ENCODE measurements at regions not wholly inside any gene's neighbourhood (a gene's known extent, or its start where the extent isn't known, plus 50 kb on each side); places are given as distances from the start of the nearest gene placed in this dataset.

- no peak overlapping the region for H3K4me3 Mint-ChIP-seq
- CTCF ChIA-PET: no interaction called here
- DNase-seq: no peak
- no peaks in the 10 kb centered on the region for H3K36me3 Mint-ChIP-seq (ENCODE audit: low read depth)
- POLR2A ChIA-PET: interaction anchor here (1.0 kb wide), 1 partner anchor 20 kb away, joined by 4 read pairs; no protein-coding TSS in a partner anchor
- H3K27ac Mint-ChIP-seq: no peak overlapping the region
- peaks cover 8% of the 10 kb centered on the region for H3K27me3 Mint-ChIP-seq
- no peaks in the 10 kb centered on the region for H3K9me3 Mint-ChIP-seq
- H3K4me1 Mint-ChIP-seq: no peaks in the 10 kb centered on the region
These were observed 53.6 kb upstream of the DPT start for GRCh38 chr1:168782559-168783116.

DNA sequence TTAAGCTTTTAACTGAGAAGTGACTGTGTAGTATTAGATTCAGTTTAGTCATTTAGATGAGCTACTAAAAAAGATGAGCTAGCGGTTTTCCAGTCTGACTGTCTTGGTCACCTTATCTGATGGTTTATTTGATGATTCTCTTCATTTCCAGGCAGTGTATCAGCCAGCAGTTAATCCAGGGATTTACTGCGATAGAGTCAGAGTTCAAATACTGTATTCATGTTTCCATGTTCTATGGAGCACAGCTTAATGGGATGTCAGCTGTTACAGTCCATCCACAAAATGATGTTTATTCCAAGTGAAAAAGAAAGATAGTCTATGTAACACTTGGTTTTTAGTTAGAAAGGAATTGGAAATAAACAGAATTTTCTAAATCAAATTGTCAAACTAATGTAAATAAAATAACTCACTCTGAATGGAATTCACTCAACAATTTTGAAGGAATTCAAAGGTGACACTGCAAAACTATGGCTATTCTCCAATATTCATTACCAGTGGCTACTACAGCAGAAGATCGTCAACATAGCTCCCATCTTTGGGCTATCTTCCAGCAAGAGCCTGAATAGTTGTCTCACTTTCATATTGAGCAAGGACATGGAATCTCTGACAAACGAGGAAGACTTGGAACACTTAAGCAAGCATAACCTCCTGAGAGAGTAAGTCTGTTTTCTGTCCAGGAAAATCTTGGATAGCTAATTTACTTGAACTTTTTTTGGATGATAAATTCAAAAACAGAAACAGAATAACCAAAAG, 54.6 kb upstream of the DPT start:
- H3K27ac Mint-ChIP-seq: no peak overlapping the region
- no peak overlapping the region for H3K4me3 Mint-ChIP-seq
- POLR2A ChIA-PET: interaction anchor here (1.0 kb wide), 1 partner anchor 19 kb away, joined by 4 read pairs; no protein-coding TSS in a partner anchor
- H3K36me3 Mint-ChIP-seq (ENCODE audit: low read depth): no peaks in the 10 kb centered on the region
- DNase-seq: no peak
- H3K4me1 Mint-ChIP-seq: no peaks in the 10 kb centered on the region
- CTCF ChIA-PET: no interaction called here
- H3K27me3 Mint-ChIP-seq: peaks cover 8% of the 10 kb centered on the region
- no peaks in the 10 kb centered on the region for H3K9me3 Mint-ChIP-seq

DNA sequence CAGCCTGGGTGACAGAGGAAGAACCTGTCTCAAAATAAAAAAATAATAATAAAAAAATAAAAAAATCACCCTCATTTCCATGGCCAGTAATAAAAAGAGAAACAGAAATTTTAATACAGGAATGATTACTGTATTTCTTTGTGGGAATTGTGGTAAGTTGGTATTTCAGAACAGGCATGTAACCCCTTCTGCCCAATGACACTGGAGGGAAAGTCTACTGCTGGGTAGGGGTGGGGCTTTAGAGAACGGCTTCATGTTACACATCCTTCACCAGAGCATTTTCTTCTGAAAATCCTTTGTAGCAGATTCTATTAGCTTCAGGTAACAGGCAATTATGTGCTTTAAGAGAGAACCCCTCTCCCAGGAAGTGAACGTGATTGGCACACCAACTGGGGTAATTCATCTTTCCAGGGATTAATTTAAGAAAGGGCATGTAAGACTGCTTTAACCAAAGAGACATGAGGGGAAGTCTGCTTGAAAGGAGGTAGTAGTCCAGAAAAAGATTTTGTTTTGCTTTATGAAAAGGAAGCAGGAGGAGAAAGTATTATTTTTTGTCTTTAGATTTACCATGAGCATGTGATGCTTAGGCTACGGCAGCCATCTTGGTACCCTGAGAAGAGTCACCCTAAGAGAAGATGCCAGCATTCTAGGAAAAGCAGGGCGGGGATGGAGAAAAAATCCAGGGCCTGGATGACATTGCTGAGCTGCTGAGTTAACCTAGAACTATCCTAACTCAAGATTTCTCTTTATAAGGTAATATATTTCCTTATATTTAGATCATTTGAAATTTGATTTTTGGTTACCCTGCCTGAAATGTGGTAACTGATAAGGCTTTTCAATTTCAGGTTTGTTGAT, 57.7 kb upstream of the DPT start:
- DNase-seq: no peak
- ChIA-PET CTCF (no interaction called here), POLR2A (no interaction called here)
- Mint-ChIP-seq H3K4me3 (no peak overlapping the region), H3K27me3 (peaks cover 4% of the 10 kb centered on the region), H3K9me3 (no peaks in the 10 kb centered on the region), H3K27ac (no peak overlapping the region), H3K36me3 (ENCODE audit: low read depth) (no peaks in the 10 kb centered on the region), H3K4me1 (no peaks in the 10 kb centered on the region)

- Mint-ChIP-seq H3K4me1 (no peaks in the 10 kb centered on the region), H3K4me3 (no peak overlapping the region)
These were observed 59.3 kb upstream of the DPT start for GRCh38 chr1:168788258-168788657.

GRCh38 chr1:168789501-168789900, 60.5 kb upstream of the DPT start:
- Mint-ChIP-seq H3K9me3 (no peaks in the 10 kb centered on the region), H3K27ac (no peak overlapping the region), H3K36me3 (ENCODE audit: low read depth) (no peaks in the 10 kb centered on the region), H3K4me1 (no peaks in the 10 kb centered on the region), H3K27me3 (peaks cover 8% of the 10 kb centered on the region), H3K4me3 (no peak overlapping the region)
- ChIA-PET CTCF (no interaction called here), POLR2A (no interaction called here)
- DNase-seq: no peak

More at GRCh38 chr1:168788258-168788657, 59.3 kb upstream of the DPT start:
- ChIA-PET POLR2A (no interaction called here), CTCF (no interaction called here)
- Mint-ChIP-seq H3K27me3 (peaks cover 8% of the 10 kb centered on the region), H3K36me3 (ENCODE audit: low read depth) (no peaks in the 10 kb centered on the region), H3K27ac (no peak overlapping the region), H3K9me3 (no peaks in the 10 kb centered on the region)
- no peak for DNase-seq

GRCh38 chr1:168792142-168792541, 63.1 kb upstream of the DPT start:
- H3K4me1 Mint-ChIP-seq: no peaks in the 10 kb centered on the region
- H3K27ac Mint-ChIP-seq: no peak overlapping the region
- POLR2A ChIA-PET: no interaction called here
- H3K4me3 Mint-ChIP-seq: no peak overlapping the region
- H3K36me3 Mint-ChIP-seq (ENCODE audit: low read depth): no peaks in the 10 kb centered on the region
- CTCF ChIA-PET: interaction anchor here (0.7 kb wide), 1 partner anchor 60 kb away, joined by 3 read pairs; no protein-coding TSS in a partner anchor
- H3K27me3 Mint-ChIP-seq: peaks cover 10% of the 10 kb centered on the region
- no peaks in the 10 kb centered on the region for H3K9me3 Mint-ChIP-seq
- no peak for DNase-seq

GRCh38 chr1:168792592-168793125, 63.7 kb upstream of the DPT start:
- Mint-ChIP-seq H3K4me3 (no peak overlapping the region), H3K27ac (no peak overlapping the region), H3K9me3 (no peaks in the 10 kb centered on the region), H3K27me3 (peaks cover 11% of the 10 kb centered on the region), H3K36me3 (ENCODE audit: low read depth) (no peaks in the 10 kb centered on the region), H3K4me1 (no peaks in the 10 kb centered on the region)
- DNase-seq: no peak
- ChIA-PET POLR2A (no interaction called here), CTCF (interaction anchor here (0.7 kb wide), 1 partner anchor 61 kb away, joined by 3 read pairs; no protein-coding TSS in a partner anchor)

DNA sequence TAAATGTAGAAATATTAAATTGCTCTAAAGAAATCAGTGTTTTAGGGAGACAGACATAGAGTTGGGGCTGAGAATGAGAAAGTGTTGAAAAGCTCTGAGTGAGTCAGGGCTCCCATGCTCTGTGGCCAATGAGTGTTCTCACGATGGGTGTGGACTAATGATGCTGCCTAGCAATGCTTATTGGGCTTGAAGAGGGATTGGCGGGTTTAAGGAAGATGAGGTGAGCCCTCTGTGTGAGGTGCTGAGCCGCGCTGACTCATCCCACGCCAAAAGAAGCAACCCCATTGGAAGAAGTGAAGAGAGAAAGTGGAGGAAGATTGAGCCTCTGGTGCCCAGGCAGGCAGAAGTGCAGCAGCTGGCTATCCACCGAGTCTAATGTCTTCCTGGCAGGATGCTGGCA, 65.1 kb upstream of the DPT start:
- no peaks in the 10 kb centered on the region for H3K36me3 Mint-ChIP-seq (ENCODE audit: low read depth)
- no peaks in the 10 kb centered on the region for H3K9me3 Mint-ChIP-seq
- H3K27me3 Mint-ChIP-seq: peaks cover 11% of the 10 kb centered on the region
- no peaks in the 10 kb centered on the region for H3K4me1 Mint-ChIP-seq
- POLR2A ChIA-PET: no interaction called here
- H3K27ac Mint-ChIP-seq: no peak overlapping the region
- CTCF ChIA-PET: no interaction called here
- no peak for DNase-seq
- H3K4me3 Mint-ChIP-seq: no peak overlapping the region

DNA sequence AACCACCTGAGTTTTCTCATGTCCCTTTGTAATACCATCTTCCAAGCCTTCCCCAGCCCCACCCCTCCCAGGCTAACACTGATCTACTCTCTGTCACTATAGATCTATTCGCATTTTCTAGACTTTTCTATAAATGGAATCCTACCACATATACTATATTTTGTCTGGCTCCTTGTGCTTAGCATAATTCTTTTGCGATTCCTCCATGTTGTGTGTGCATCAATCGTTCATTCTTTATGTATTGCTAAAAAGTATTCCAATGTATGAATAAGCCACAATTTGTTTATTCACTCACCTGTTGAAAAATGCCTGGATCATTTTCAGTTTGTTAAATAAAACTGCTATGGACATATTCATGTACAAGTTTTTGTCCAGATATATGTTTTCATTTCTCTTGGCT, 66.7 kb upstream of the DPT start:
- Mint-ChIP-seq H3K36me3 (ENCODE audit: low read depth) (no peaks in the 10 kb centered on the region), H3K4me3 (no peak overlapping the region), H3K27ac (no peak overlapping the region), H3K27me3 (peaks cover 15% of the 10 kb centered on the region), H3K9me3 (no peaks in the 10 kb centered on the region), H3K4me1 (no peaks in the 10 kb centered on the region)
- no peak for DNase-seq
- ChIA-PET POLR2A (no interaction called here), CTCF (no interaction called here)

- POLR2A ChIA-PET: no interaction called here
- Mint-ChIP-seq H3K4me1 (no peaks in the 10 kb centered on the region), H3K4me3 (no peak overlapping the region), H3K27me3 (peaks cover 11% of the 10 kb centered on the region), H3K27ac (no peak overlapping the region), H3K36me3 (ENCODE audit: low read depth) (no peaks in the 10 kb centered on the region), H3K9me3 (no peaks in the 10 kb centered on the region)
- CTCF ChIA-PET: no interaction called here
- DNase-seq: no peak
These were observed 71.1 kb upstream of the DPT start for GRCh38 chr1:168799927-168800605.

DNA sequence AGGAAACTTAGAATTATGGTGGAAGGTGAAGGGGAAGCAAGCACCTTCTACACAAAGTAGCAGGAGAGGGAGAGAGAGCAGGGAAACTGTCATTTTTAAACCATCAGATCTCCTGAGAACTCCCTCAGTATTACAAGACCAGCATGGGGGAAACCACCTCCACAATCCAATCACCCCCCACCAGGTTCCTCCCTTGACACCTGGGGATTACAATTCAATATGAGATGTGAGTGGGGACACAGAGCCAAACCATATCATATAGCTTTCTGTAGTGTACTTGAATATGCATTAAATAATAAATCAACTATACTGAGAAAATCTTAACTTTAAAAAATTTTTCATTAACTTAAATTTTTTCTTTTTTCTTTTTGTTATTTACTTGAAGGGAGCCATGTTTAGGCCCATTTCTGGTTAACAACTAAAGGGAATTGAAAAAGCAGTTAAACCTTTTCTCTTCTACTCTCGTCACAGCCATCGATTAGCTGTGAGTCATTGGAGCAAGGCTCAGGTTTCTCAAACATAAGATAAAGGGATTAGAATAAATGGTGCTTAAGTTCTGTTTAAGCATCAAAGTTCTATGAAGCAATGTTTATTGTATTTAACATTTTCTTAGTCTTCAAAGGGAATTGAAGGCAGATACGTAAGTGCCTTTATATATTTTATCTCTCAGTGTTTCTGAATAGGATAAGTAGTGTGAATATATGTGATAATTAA, 72.2 kb upstream of the DPT start:
- no peak for DNase-seq
- POLR2A ChIA-PET: no interaction called here
- Mint-ChIP-seq H3K9me3 (no peaks in the 10 kb centered on the region), H3K27me3 (peaks cover 5% of the 10 kb centered on the region), H3K4me1 (no peaks in the 10 kb centered on the region), H3K4me3 (no peak overlapping the region), H3K27ac (no peak overlapping the region), H3K36me3 (ENCODE audit: low read depth) (no peaks in the 10 kb centered on the region)
- CTCF ChIA-PET: no interaction called here

- peaks cover 6% of the 10 kb centered on the region for H3K27me3 Mint-ChIP-seq
- no peaks in the 10 kb centered on the region for H3K9me3 Mint-ChIP-seq
- ChIA-PET CTCF (no interaction called here), POLR2A (no interaction called here)
- H3K36me3 Mint-ChIP-seq (ENCODE audit: low read depth): no peaks in the 10 kb centered on the region
- no peak overlapping the region for H3K4me3 Mint-ChIP-seq
- H3K27ac Mint-ChIP-seq: no peak overlapping the region
- DNase-seq: no peak
- H3K4me1 Mint-ChIP-seq: no peaks in the 10 kb centered on the region
These were observed 75.0 kb upstream of the DPT start for GRCh38 chr1:168803806-168804510.
